PFSK-1 (cell line): ENCODE measurements at regions not wholly inside any gene's neighbourhood (a gene's known extent, or its start where the extent isn't known, plus 50 kb on each side); places are given as distances from the start of the nearest gene placed in this dataset.

Source experiments
- FOXP2 ChIP-seq: optimal IDR thresholded peaks from 2 replicates; pipeline ENCODE3; 2011; ENCODE audit warnings: borderline replicate concordance, control low read depth, inconsistent platforms; ENCODE audit not compliant: insufficient read depth; ENCODE audit errors: extremely low read length, extremely low read depth
- POLR2AphosphoS5 ChIP-seq: IDR thresholded peaks from 2 replicates; pipeline ENCODE4 v1.6.1; 2012; ENCODE audit warnings: low read depth, mild to moderate bottlenecking, control low read depth, low read length, moderate library complexity
- SIN3A ChIP-seq: IDR thresholded peaks from 2 replicates; pipeline ENCODE4 v1.6.1; 2012; ENCODE audit warnings: mild to moderate bottlenecking, low read length, moderate library complexity, borderline replicate concordance; ENCODE audit not compliant: insufficient read depth
- TAF1 ChIP-seq: IDR thresholded peaks from 2 replicates; pipeline ENCODE4 v1.6.1; 2012; ENCODE audit warnings: low read length, control low read depth, borderline replicate concordance; ENCODE audit not compliant: insufficient read depth
- TF ChIP-seq, protein P1 (sequence below), 2 experiments: IDR thresholded peaks; 2 replicates each; pipeline versions ENCODE4 v1.6.1 to v1.8.0; 2011 to 2012; ENCODE audit warnings: low read depth in 2 of 2, low read length in 2 of 2, control low read depth in 1 of 2, inconsistent platforms in 1 of 2, mild to moderate bottlenecking in 1 of 2, moderate library complexity in 1 of 2; ENCODE audit not compliant: insufficient read depth in 1 of 2

DNA sequence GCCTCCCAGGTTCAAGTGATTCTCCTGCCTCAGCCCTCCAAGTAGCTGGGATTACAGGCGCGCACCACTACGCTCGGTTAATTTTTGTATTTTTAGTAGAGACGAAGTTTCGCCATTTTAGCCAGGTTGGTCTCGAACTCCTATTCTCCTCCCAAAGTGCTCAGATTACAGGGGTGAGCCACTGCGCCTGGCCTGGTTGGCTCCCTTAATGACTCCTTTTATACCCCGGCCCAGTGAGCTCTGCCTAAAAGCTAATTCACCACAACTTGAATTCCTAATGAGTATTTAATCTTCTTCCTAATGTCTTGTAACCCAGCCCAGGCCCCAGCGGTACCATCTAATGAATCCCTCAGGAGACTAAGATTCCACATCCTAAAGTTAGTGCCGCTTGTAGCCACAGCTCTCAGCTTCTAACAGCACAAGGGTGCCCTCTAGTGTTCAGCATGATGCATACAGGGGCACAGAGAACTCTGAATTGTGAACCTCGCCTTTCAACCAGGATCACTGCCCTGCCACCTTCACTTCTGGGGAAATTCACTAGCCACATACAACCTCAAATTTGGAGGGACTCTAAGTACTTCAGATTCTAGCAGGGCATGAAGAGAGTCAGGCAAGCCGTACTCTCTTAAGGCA is 89.5 kb downstream of the OR13H1 start:
- TF ChIP-seq TAF1 (no peak), FOXP2 (no peak), SIN3A (no peak), POLR2AphosphoS5 (no peak)
- TF ChIP-seq, protein P1, sequence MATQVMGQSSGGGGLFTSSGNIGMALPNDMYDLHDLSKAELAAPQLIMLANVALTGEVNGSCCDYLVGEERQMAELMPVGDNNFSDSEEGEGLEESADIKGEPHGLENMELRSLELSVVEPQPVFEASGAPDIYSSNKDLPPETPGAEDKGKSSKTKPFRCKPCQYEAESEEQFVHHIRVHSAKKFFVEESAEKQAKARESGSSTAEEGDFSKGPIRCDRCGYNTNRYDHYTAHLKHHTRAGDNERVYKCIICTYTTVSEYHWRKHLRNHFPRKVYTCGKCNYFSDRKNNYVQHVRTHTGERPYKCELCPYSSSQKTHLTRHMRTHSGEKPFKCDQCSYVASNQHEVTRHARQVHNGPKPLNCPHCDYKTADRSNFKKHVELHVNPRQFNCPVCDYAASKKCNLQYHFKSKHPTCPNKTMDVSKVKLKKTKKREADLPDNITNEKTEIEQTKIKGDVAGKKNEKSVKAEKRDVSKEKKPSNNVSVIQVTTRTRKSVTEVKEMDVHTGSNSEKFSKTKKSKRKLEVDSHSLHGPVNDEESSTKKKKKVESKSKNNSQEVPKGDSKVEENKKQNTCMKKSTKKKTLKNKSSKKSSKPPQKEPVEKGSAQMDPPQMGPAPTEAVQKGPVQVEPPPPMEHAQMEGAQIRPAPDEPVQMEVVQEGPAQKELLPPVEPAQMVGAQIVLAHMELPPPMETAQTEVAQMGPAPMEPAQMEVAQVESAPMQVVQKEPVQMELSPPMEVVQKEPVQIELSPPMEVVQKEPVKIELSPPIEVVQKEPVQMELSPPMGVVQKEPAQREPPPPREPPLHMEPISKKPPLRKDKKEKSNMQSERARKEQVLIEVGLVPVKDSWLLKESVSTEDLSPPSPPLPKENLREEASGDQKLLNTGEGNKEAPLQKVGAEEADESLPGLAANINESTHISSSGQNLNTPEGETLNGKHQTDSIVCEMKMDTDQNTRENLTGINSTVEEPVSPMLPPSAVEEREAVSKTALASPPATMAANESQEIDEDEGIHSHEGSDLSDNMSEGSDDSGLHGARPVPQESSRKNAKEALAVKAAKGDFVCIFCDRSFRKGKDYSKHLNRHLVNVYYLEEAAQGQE (IDR thresholded peaks at IDR 0.05; ENCODE audit: insufficient read depth in 1 of 2, low read depth in 2 of 2, low read length in 2 of 2): no peak

DNA sequence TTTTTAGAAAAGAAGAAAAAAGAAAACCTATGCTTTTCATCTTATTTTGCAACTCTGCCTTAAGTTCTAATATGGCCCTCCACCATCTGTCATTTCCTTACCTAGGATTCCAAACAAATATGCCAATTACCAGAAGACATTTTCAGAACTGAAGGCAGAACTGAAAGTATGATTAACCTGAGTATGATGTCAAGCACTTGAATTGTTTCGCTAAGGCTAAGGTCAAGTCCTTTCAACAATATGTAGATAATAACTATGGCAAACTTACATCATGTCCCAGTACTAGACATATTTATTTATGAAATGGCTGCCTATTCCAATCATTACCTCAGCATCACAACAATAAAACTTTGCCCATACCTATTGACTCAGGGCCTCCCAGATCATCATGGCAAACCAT is 91.0 kb downstream of the OR13H1 start:
- TF ChIP-seq TAF1 (no peak), POLR2AphosphoS5 (no peak), FOXP2 (no peak), SIN3A (no peak)
- TF ChIP-seq, protein P1 (IDR thresholded peaks at IDR 0.05; ENCODE audit: insufficient read depth in 1 of 2, low read depth in 2 of 2, low read length in 2 of 2): no peak

DNA sequence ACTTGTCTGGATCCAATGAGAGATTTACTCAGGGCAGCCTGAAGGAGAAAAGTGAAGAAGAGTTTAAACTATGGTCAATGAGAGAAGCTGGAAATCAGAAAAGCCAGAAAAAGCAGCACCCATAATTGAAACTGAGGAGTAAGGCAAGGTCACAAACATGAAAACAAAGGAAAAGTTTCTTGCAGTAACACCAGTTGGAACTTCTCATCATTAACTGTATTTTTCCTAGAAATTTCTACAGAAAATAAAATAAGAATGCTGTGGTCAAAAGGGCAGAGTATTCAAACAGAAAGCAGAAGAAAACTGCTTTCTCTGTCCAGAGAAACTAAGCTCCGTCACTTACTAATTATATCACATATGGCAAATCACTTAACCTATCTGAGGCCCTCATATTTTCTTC is 102.2 kb downstream of the OR13H1 start:
- TF ChIP-seq, protein P1 (IDR thresholded peaks at IDR 0.05; ENCODE audit: insufficient read depth in 1 of 2, low read depth in 2 of 2, low read length in 2 of 2): no peak
- TF ChIP-seq TAF1 (no peak), FOXP2 (no peak), POLR2AphosphoS5 (no peak), SIN3A (no peak)

DNA sequence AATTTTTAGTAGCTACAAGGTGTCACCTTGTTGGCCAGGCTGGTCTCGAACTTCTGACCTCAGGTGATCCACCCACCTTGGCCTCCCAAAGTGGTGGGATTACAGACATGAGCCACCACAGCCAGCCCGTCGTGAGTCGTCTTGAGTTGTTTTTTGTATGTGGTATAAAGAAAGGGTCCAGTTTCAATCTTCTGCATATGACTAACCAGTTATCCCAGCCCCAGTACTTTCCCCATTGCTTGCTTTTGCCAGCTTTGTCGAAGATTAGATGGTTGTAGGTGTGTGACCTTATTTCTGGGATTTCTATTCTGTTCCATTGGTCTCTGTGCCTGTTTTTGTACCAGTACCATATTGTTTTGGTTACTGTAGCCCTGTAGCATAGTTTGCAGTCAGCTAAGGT is 105.9 kb downstream of the OR13H1 start:
- TF ChIP-seq SIN3A (no peak), FOXP2 (no peak), POLR2AphosphoS5 (no peak), TAF1 (no peak)
- TF ChIP-seq, protein P1 (IDR thresholded peaks at IDR 0.05; ENCODE audit: insufficient read depth in 1 of 2, low read depth in 2 of 2, low read length in 2 of 2): no peak
